Erythroblast (primary cell): ENCODE measurements at regions not wholly inside any gene's neighbourhood (a gene's known extent, or its start where the extent isn't known, plus 50 kb on each side); places are given as distances from the start of the nearest gene placed in this dataset.

Experiments used
- GATA1 ChIP-seq: IDR thresholded peaks from 2 replicates; pipeline ENCODE4 v1.6.1; 2011; ENCODE audit warnings: low read depth, mild to moderate bottlenecking, control low read depth, low read length, moderate library complexity
- POLR2A ChIP-seq: IDR thresholded peaks from 2 replicates; pipeline ENCODE4 v1.6.1; 2011; ENCODE audit warnings: mild to moderate bottlenecking, low read length

- TF ChIP-seq POLR2A (no peak), GATA1 (no peak)
Measured at GRCh38 chr10:130877126-130877525, 434.4 kb downstream of the TCERG1L start.
